Heart left ventricle (tissue), 16 donors: ENCODE measurements at regions not wholly inside any gene's neighbourhood (a gene's known extent, or its start where the extent isn't known, plus 50 kb on each side); places are given as distances from the start of the nearest gene placed in this dataset.

ENCODE experiments used
- ATAC-seq, 4 donors: fragments of 200-7000 bp; cut with Tn5 transposase; one replicate each; pipeline ENCODE4 v1.9.1; 2020 to 2022; ENCODE audit warnings: moderate library complexity in 4 of 4, mild to moderate bottlenecking in 3 of 4, moderate number of reproducible peaks in 1 of 4
- DNase-seq, 5 donors: peaks; one replicate each; pipeline ENCODE4 v3.0.0-alpha.2; 2020
- H3K27ac ChIP-seq, 12 donors: fragments of 200-600 bp; sonication (generic) in 4 of 12; one replicate each; pipeline versions ENCODE4 v1.5.0 to v1.8.0; 2016 to 2022; ENCODE audit warnings: mild to moderate bottlenecking in 2 of 12
- H3K27me3 ChIP-seq, 9 donors: fragments of 200-600 bp; sonication (generic) in 2 of 9; one replicate each; pipeline versions ENCODE4 v1.5.1 to v1.8.0; 2016 to 2022; ENCODE audit warnings: mild to moderate bottlenecking in 3 of 9
- H3K36me3 ChIP-seq, 9 donors: fragments of 200-600 bp; sonication (generic) in 2 of 9; one replicate each; pipeline versions ENCODE4 v1.5.0 to v1.8.0; 2018 to 2022; ENCODE audit warnings: mild to moderate bottlenecking in 2 of 9
- H3K4me1 ChIP-seq, 12 donors: fragments of 200-600 bp; sonication (generic) in 4 of 12; one replicate each; pipeline versions ENCODE4 v1.5.0 to v1.8.0; 2016 to 2022; ENCODE audit warnings: mild to moderate bottlenecking in 3 of 12
- H3K4me3 ChIP-seq, 12 donors: fragments of 200-600 bp; sonication (generic) in 4 of 12; one replicate each; pipeline versions ENCODE4 v1.5.0 to v1.8.0; 2017 to 2022; ENCODE audit warnings: mild to moderate bottlenecking in 9 of 12, moderate library complexity in 4 of 12
- H3K9me3 ChIP-seq, 12 donors: fragments of 200-600 bp; sonication (generic) in 4 of 12; one replicate each; pipeline versions ENCODE4 v1.5.0 to v1.8.0; 2016 to 2022; ENCODE audit warnings: mild to moderate bottlenecking in 1 of 12
- CTCF ChIP-seq, 12 donors: fragments of 200-600 bp; sonication (generic) in 4 of 12; IDR thresholded peaks; one replicate each; pipeline versions ENCODE4 v1.5.0 to v1.8.0; 2018 to 2022; ENCODE audit warnings: antibody characterized with exemption in 12 of 12, mild to moderate bottlenecking in 5 of 12
- POLR2A ChIP-seq, 2 donors: fragments of 450-650 bp; IDR thresholded peaks; one replicate each; pipeline ENCODE4 v1.6.1; 2017; ENCODE audit warnings: antibody characterized with exemption in 2 of 2, mild to moderate bottlenecking in 2 of 2, moderate library complexity in 2 of 2
- WGBS, 4 donors: extraction: QIAGEN DNeasy Blood & Tissue Kit in 2 of 4; methylation state at CpG; one replicate each; pipeline versions ENCODE4 v1.1.5 to v1.1.7; 2013 to 2018; 5-methylcytosine and 5-hydroxymethylcytosine counted together
- intact Hi-C, 10 donors: fragments of 100-400 bp; cut with DNase I; formaldehyde crosslinking; loops; one replicate each; pipeline versions ENCODE4 v1.11.1 to v1.14.2; 2022
- donor health status: ischemic (EF 13 %, LVEDD 7.1; RV severe dilation, severe dysfunction).
- donor health status: healthy with polysubstance abuse.
- donor health status: DM: no; HTN: yes; CAD: no.
- donor health status: DM: no; HTN: no; CAD: no.
- donor health status: ischemic (EF 25% LVEDD 6.9; RV normal size, moderate dysfunction).
- donor health status: ischemic (EF 25% LVEDD 5.7; RV mildly dilated, moderate dysfunction).
- donor health status: healthy.
- donor health status: DM: yes; HTN: yes; CAD: no.
- donor health status: ischemic (EF 35%, LVEDD 5.7; RV mildly dilated, moderate dysfunction).
- donor health status: nonischemic (EF 11% LVEDD 7.7; RV severe dilation, severe dysfunction).
- donor health status: DM: yes; HTN: yes; CAD: no.
- donor health status: PGD.
- donor health status: ischemic (EF 29% LVEDD 5.4; RV normal size, mild dysfunction).
- donor health status: nonischemic (EF 23%, LVEDD 6.1; RV moderate dilation, normal function).

GRCh38 chr18:5747678-5748077 lies 147.6 kb downstream of the TMEM200C start:
- ATAC-seq (no peak), DNase-seq (no peak)
- no peak for TF ChIP-seq CTCF (IDR thresholded peaks at IDR 0.05)
- TF ChIP-seq POLR2A (IDR thresholded peaks at IDR 0.05) = no peak
- Histone ChIP-seq H3K27me3 (peaks cover 0 to 15% (median 0%) of the 10 kb centered on the region in 9 donors), H3K4me3 (no peak overlapping the region), H3K4me1 (no peaks in the 10 kb centered on the region), H3K36me3 (no peaks in the 10 kb centered on the region), H3K9me3 (no peaks in the 10 kb centered on the region), H3K27ac (no peak overlapping the region)
- intact Hi-C loops = loop anchor here in 1 of 10 donors (10.0 kb wide), 1 partner anchor 57 kb away; no protein-coding TSS in a partner anchor
- WGBS, 4 donors = 63 to 78% (median 74%) methylated on average over 1 of the region's 1 CpG

DNA sequence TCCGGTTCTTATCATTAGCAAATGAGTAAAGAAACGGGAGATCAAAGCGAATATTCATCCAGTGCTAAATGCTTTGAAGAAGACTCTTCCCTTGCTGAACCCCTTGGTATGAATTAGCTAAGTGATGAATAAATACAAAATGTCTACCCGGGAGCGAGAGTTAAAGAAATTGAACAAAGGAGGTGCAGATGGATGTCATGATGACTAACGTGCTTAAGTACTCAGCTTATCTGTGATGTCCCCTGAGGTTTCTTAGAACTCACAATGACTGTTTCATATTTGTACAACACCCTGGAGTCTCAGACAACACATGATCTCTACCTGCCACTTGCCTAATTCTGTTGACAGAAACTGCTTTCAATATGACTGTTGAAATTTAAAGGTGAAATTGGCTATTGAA lies 148.5 kb downstream of the TMEM200C start:
- H3K4me1 ChIP-seq = no peaks in the 10 kb centered on the region
- intact Hi-C loops = loop anchor here in 1 of 10 donors (10.0 kb wide), 1 partner anchor 58 kb away; no protein-coding TSS in a partner anchor
- 25 to 31% (median 28%) methylated on average over 6 of the region's 6 CpGs for WGBS, 4 donors
- no peak for TF ChIP-seq POLR2A (IDR thresholded peaks at IDR 0.05)
- TF ChIP-seq CTCF (IDR thresholded peaks at IDR 0.05) = no peak
- DNase-seq = no peak
- H3K36me3 ChIP-seq = no peaks in the 10 kb centered on the region
- no peaks in the 10 kb centered on the region for H3K9me3 ChIP-seq
- peaks cover 0 to 20% (median 0%) of the 10 kb centered on the region in 9 donors for H3K27me3 ChIP-seq
- H3K27ac ChIP-seq = no peak overlapping the region
- ATAC-seq = no peak
- H3K4me3 ChIP-seq = no peak overlapping the region

DNA sequence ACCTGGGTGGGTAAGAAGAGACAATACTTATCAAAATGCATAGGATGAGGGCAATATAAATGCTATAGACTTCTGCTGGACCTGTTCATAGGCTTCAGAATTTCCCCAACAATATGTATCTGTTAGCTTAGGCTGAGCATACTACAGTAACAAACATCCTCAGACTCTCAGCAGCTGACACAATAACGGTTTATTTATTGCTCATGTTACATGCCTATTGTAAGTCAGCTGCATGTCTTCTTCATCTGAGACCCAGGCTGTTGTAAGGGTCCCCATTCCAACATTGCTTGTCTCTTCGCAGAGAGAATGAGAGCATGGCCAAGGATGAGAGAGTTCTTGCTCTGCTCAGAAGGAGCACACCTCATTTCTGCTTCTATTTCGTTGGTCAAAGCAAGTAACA lies 150.7 kb downstream of the TMEM200C start:
- no peaks in the 10 kb centered on the region for H3K9me3 ChIP-seq
- H3K36me3 ChIP-seq = no peaks in the 10 kb centered on the region
- H3K27me3 ChIP-seq = peaks cover 0 to 20% (median 0%) of the 10 kb centered on the region in 9 donors
- H3K4me1 ChIP-seq = no peaks in the 10 kb centered on the region
- no peak overlapping the region for H3K27ac ChIP-seq
- ATAC-seq (no peak), DNase-seq (no peak)
- intact Hi-C loops = loop anchor here in 1 of 10 donors (10.0 kb wide), 1 partner anchor 60 kb away; no protein-coding TSS in a partner anchor
- 57 to 64% (median 62%) methylated on average over 3 of the region's 3 CpGs for WGBS, 4 donors
- H3K4me3 ChIP-seq = no peak overlapping the region
- TF ChIP-seq POLR2A (IDR thresholded peaks at IDR 0.05) = no peak
- TF ChIP-seq CTCF (IDR thresholded peaks at IDR 0.05) = no peak

- Histone ChIP-seq H3K9me3 (no peaks in the 10 kb centered on the region), H3K27ac (no peak overlapping the region), H3K4me1 (no peaks in the 10 kb centered on the region), H3K4me3 (no peak overlapping the region), H3K36me3 (no peaks in the 10 kb centered on the region), H3K27me3 (peaks cover 0 to 24% (median 0%) of the 10 kb centered on the region in 9 donors)
- ATAC-seq = no peak
- TF ChIP-seq POLR2A (IDR thresholded peaks at IDR 0.05) (no peak), CTCF (IDR thresholded peaks at IDR 0.05) (no peak)
- WGBS, 4 donors = 57 to 68% (median 64%) methylated on average over 4 of the region's 4 CpGs
- intact Hi-C loops = no loop called here
- DNase-seq = no peak
These were observed 156.8 kb downstream of the TMEM200C start for GRCh38 chr18:5738526-5738925.
